ENCODE measurements at regions not wholly inside any gene's neighbourhood (a gene's known extent, or its start where the extent isn't known, plus 50 kb on each side); places are given as distances from the start of the nearest gene placed in this dataset.

DNA sequence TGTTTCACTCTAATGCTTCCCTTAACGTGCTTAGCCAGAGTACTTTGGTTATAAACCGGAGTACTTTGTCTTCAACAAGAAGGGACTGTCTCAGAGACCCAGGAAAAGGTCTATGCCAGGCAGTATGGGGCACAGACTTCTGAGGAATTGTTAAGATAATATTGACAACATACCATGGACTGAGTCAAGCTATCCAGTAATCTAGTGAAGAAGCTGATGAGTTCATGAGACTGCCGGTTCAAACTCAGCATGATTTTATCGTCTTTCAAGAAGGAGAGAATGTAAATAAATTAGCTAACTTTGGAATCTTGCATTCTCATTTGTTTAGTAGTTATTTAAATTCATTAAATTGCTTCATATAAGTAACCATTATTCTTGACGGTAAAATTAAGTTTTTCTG is 546.1 kb downstream of the PPP4R3C start:
- H3K9me3 Mint-ChIP-seq, result no peaks in the 10 kb centered on the region

DNA sequence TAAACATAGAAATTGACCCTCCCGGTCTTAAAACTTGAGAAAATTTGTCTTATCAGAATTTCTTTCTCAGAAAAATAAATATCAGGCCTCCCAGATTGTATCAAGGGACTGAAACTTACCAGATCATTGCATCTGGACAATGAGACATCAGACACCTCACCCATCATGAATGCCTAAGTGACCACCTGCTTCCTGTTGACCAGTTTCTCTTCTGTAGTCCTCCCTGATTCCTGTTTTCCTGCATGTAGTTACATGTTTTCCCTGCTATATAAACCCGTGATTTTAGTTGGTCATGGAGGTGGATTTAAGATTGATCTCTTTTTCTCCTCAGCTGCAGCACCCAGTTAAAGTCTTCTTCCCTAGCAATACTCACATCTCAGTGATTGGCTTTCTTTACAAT is 548.1 kb downstream of the PPP4R3C start:
- no peak overlapping the region for H2AFZ ChIP-seq (ENCODE audit: insufficient read depth, low read depth, low read length, poor library complexity, severe bottlenecking)
- no peak overlapping the region for H3K4me3 Mint-ChIP-seq
- H3K27me3 ChIP-seq (ENCODE audit: control insufficient read depth in 2 of 2, insufficient read depth in 2 of 2, low read length in 2 of 2), result no peaks in the 10 kb centered on the region
- H3K27ac ChIP-seq (ENCODE audit: low read depth in 1 of 2, low read length in 2 of 2), result no peak overlapping the region
- H3K27ac Mint-ChIP-seq, result no peak overlapping the region
- H3K4me1 ChIP-seq (ENCODE audit: control insufficient read depth in 1 of 2, insufficient read depth in 2 of 2, low read length in 2 of 2), result no peaks in the 10 kb centered on the region
- H3K9me3 Mint-ChIP-seq, result no peaks in the 10 kb centered on the region
- H3K79me2 ChIP-seq (ENCODE audit: insufficient read depth, low read length), result no peaks in the 10 kb centered on the region
- no peak overlapping the region for H3K9ac ChIP-seq (ENCODE audit: insufficient read depth, low read length, poor library complexity, severe bottlenecking)
- H3K36me3 ChIP-seq (replicated peaks in 1 of 2; ENCODE audit: control insufficient read depth in 1 of 2, insufficient read depth in 2 of 2, low read length in 2 of 2), result no peaks in the 10 kb centered on the region
- no CpG with 5 or more reads among the region's 2 CpGs for WGBS (ENCODE audit: insufficient coverage)
- peaks cover 0 to 1% (median 0%) of the 10 kb centered on the region in 3 donors for H3K27me3 Mint-ChIP-seq (ENCODE audit: low read depth in 3 of 3)
- DNase-seq, result no peak
- no peaks in the 10 kb centered on the region for H3K9me3 ChIP-seq (replicated peaks in 1 of 2; ENCODE audit: control insufficient read depth in 1 of 2, insufficient read depth in 1 of 2, low read length in 2 of 2)
- TF ChIP-seq, protein P1, sequence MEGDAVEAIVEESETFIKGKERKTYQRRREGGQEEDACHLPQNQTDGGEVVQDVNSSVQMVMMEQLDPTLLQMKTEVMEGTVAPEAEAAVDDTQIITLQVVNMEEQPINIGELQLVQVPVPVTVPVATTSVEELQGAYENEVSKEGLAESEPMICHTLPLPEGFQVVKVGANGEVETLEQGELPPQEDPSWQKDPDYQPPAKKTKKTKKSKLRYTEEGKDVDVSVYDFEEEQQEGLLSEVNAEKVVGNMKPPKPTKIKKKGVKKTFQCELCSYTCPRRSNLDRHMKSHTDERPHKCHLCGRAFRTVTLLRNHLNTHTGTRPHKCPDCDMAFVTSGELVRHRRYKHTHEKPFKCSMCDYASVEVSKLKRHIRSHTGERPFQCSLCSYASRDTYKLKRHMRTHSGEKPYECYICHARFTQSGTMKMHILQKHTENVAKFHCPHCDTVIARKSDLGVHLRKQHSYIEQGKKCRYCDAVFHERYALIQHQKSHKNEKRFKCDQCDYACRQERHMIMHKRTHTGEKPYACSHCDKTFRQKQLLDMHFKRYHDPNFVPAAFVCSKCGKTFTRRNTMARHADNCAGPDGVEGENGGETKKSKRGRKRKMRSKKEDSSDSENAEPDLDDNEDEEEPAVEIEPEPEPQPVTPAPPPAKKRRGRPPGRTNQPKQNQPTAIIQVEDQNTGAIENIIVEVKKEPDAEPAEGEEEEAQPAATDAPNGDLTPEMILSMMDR (IDR thresholded peaks at IDR 0.05), result no peak
- no peaks in the 10 kb centered on the region for H3K4me1 Mint-ChIP-seq
- H3K36me3 Mint-ChIP-seq, result no peaks in the 10 kb centered on the region
- no peak overlapping the region for H3K4me3 ChIP-seq (replicated peaks in 1 of 3; ENCODE audit: low read depth in 2 of 3, low read length in 3 of 3)
- H4K20me1 ChIP-seq (ENCODE audit: insufficient read depth, low read length), result no peaks in the 10 kb centered on the region
- H3K4me2 ChIP-seq (replicated peaks; ENCODE audit: extremely low read depth, low read length, poor library complexity, severe bottlenecking), result no peak overlapping the region
- intact Hi-C loops (cut with micrococcal nuclease), result no loop called here

More for the DNA sequence above, 546.1 kb downstream of the PPP4R3C start:
- Histone ChIP-seq H2AFZ (ENCODE audit: insufficient read depth, low read depth, low read length, poor library complexity, severe bottlenecking) (no peak overlapping the region), H3K79me2 (ENCODE audit: insufficient read depth, low read length) (no peaks in the 10 kb centered on the region), H3K36me3 (replicated peaks in 1 of 2; ENCODE audit: control insufficient read depth in 1 of 2, insufficient read depth in 2 of 2, low read length in 2 of 2) (no peaks in the 10 kb centered on the region), H4K20me1 (ENCODE audit: insufficient read depth, low read length) (no peaks in the 10 kb centered on the region), H3K27me3 (ENCODE audit: control insufficient read depth in 2 of 2, insufficient read depth in 2 of 2, low read length in 2 of 2) (no peaks in the 10 kb centered on the region), H3K9me3 (replicated peaks in 1 of 2; ENCODE audit: control insufficient read depth in 1 of 2, insufficient read depth in 1 of 2, low read length in 2 of 2) (no peaks in the 10 kb centered on the region), H3K9ac (ENCODE audit: insufficient read depth, low read length, poor library complexity, severe bottlenecking) (no peak overlapping the region), H3K4me1 (ENCODE audit: control insufficient read depth in 1 of 2, insufficient read depth in 2 of 2, low read length in 2 of 2) (no peaks in the 10 kb centered on the region), H3K27ac (ENCODE audit: low read depth in 1 of 2, low read length in 2 of 2) (no peak overlapping the region), H3K4me2 (replicated peaks; ENCODE audit: extremely low read depth, low read length, poor library complexity, severe bottlenecking) (no peak overlapping the region), H3K4me3 (replicated peaks in 1 of 3; ENCODE audit: low read depth in 2 of 3, low read length in 3 of 3) (no peak overlapping the region)
- TF ChIP-seq, protein P1 (IDR thresholded peaks at IDR 0.05), result no peak
- Mint-ChIP-seq H3K4me3 (no peak overlapping the region), H3K4me1 (no peaks in the 10 kb centered on the region), H3K36me3 (no peaks in the 10 kb centered on the region), H3K27ac (no peak overlapping the region), H3K27me3 (ENCODE audit: low read depth in 3 of 3) (peaks cover 0 to 1% (median 0%) of the 10 kb centered on the region in 3 donors)
- intact Hi-C loops (cut with micrococcal nuclease), result no loop called here
- WGBS (ENCODE audit: insufficient coverage), result no CpG with 5 or more reads among the region's 5 CpGs
- no peak for DNase-seq

Measured in CD14-positive monocyte (primary cell).